GM21390 (cell line): ENCODE measurements at regions not wholly inside any gene's neighbourhood (a gene's known extent, or its start where the extent isn't known, plus 50 kb on each side); places are given as distances from the start of the nearest gene placed in this dataset.

Experiments
- ATAC-seq: cut with Tn5 transposase; IDR thresholded peaks from one replicate; pipeline ENCODE4 v1.9.1; 2021; ENCODE audit not compliant: unreplicated experiment

DNA sequence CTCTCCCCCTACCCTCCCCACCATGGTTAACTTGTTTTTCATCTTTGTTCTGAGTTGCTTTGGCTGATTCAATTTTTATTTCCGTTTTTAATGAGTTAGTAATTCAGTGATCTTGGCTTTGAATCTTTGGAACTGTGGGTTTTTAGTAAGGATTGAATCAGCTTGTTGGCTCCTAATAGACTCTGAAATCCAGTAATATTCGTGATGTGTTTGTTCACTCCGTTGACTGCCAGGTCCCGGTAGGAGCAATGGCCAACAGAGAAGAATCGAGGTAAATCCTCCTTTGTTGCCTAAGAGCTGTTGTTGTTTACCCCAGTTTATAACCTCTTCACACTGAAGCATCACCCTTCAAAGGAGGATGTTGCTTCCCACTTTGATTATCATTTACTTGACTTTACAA lies 92.7 kb downstream of the PCSK1 start:
- ATAC-seq = no peak

DNA sequence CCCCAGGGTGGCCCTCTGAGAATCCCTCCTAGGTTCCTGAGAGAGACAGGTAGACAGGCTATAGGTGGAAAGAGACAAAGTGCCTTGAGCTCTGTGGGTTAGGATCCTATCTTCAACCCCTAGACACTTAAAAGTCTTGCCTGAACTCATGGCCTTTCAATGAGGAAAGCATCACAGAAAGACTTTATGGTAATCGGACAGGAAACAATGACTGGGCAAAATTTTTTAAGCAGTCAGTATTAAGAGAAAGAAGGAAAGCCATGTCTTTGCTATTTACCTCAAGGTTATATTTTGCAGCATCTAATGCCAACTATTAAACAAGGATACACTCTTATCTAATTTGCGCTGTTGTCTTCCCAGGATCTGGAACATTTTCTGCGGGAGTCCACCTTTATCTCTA lies 93.2 kb downstream of the PCSK1 start:
- no peak for ATAC-seq

DNA sequence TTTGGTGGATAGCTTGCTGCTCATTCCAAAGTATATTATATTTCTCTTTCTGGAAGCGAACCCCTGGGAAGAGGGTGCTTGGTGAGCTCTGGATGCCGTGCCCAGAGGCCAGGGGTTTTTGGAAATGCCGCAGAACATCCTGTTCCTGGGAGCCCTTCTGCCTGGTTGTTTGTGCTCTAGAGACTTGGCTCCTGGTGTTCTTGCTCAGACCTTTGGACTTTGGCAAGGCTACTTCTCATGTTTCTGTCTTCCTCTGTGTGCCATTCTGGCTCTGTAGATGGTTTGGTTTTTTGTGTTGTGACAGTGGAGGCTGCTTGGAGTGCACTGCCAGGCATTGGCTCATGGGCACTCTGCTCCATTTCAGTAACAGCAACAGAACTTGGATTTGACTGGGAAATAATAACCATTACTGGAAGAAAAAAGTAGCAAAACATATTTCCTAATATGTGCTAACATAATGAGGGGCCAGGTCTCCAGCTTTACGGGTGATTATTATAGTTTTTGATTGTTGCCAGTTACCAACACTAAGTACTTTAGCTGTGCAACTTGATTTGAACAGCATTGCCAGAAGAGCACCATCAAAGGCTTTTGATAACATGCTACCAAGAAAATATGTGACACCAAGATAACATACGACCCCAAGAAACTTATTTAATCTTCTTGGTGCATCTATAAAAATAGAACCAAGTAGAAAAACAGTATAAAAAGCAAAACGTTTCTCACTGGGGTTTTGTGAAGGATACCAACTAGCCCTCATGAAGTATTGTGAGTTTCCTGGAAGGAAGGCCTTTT lies 94.2 kb downstream of the PCSK1 start:
- ATAC-seq = no peak

DNA sequence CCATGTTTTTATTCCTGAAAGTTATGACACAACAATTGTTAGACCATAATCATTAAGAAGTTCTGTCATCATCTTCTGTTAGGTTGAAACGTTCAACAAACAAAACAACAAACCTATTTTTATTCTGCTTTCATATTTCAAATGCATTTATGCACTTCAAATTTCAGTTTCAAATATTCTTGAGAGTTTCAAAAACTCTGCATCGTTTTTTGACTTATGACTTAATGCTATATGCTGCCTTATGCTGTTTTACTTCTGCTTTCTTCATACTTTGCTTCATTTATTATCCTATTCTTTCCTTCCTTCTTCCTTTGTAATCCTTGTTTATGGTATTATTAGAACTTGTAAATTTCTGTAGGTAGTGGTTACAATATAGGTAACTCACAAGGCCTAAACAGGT lies 95.0 kb downstream of the PCSK1 start:
- peak; percentile 63 for ATAC-seq

DNA sequence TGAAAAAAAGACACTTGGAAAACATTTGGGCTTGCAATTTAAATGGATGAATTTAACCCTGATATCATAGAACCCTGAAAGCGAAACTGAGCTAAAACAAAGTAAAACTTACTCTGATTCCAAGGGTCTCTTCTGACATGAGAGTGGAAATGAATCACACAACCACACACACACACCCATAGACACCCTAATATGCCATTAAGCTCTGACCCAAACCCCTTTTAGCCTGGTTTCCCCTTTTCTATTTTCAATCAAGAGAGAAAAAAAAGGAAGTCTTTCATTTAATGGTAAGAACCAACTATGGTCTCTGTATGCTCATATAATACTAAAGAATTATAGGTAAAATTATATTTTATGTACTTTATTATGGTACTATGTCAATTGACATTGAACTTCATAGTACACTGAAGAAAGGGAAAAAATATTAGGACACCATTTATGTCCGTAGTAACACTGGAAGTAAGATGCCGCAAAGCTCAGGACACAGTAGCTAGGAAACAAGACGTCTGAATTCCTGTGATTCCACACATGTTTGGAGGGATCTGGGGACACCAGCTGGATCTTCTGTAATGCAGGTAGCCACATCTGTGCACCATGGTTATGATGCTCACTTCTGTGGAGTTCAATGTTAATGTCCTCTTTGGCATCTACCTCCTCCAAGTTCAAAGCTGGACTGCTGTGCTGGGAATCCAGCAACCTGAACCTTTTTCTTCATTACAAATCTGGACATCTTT lies 95.8 kb downstream of the PCSK1 start:
- ATAC-seq = no peak

DNA sequence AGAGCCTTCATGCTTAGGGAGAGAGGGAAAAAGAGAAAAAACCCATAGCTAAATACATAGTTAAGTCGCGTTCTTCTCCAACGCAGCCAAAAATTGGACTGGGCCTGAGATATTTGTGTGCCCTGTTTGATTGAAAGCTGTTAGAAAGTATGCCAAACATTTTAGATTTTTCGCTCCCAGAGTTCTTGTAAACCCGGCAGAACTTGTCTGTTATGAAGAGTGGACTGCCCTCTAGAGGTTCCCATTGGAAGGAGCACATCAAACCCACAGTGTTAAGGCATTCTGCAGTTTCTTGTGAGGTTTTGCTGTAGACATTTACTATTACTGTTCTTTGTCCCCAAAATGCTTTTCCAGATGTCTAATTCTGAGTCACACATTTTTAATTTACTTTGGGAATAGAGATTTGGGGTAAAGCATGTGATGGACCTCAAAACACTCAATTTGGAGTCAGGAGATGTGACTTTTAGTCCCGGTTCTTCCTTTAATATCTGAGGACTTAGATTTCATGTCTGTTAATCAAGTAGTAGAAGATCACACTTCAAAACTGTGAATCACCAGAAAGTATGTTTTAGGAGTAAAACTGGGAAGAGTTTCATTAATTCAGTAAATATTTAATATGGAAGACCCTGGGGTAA lies 96.6 kb downstream of the PCSK1 start:
- ATAC-seq = peak; percentile 49

DNA sequence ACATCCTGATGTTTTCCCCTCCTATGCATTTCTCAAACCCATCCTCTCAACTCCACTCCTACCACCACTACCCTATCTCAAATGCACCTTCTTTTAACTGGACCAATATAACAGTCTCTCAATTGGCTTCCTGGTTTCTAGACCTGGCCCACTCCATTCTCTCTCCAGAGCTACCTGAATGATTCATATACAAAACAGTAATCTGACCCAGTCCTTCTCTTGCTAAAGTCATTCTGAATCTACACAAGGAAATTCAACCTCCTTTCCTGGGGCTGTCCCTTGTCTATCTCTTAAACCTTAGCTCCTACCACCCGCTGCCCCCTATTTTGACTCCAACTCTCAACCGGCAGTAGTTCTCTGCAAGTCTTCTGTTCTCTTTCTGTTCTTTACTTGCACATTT lies 97.2 kb downstream of the PCSK1 start:
- ATAC-seq = no peak

DNA sequence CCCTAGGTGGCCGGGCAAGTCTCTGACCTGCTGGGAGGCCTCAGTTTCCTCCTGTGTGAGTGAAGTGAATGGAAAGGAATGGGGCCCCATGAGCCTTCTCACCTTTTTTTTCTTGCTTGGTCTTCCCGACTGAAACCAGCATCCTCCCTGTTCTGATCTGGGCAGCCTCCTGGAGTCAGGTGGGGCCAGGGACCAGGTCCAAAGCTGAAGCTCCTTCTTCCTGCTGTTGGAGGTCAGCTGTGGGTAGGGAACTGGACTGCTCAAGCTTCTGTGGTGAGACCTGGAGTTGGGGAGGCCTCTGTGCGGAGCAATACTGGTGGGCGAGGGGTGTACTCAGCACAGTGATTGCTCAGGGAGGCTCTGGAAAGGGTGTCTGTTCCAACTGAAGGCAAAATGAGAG lies 99.7 kb downstream of the PCSK1 start:
- ATAC-seq = no peak

DNA sequence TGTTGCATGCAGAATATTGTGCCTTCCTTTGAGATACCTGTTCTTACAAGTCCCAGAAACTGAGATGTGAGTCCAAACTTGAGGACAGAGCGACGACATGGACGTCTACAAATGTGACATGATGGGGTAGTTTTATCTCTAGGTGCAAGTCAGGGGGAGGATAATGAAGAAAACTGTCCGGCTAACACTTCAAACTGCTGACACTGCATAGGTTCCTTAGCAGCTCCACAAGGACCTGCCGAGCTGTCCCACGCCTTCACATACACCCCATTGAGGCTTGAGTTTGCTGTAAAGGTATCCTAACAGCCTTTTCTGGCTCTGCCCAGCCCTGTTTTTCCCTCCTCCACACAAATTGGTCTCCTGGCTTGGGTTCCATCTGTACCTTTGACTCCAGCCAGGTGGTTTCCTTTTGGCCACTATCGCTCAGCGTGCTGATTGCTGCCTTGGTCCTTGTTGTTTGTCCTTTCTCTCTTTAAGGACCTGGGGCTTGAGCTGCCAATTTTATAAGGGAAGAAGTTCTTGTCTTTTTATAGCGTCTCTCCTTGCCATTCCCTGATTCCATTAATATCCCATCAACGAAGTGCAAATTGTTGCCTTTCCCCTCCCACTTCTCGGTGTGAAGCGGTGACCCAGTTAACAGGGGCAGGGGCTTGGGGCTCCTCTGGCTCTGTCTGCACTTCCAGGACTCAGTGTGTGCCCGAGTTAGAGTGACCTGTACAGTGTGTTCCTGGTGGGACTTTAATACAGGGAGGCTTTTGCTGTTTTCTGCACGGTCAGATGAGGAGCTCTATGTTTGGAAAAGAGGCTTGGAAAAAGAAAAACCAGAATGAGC lies 100.3 kb downstream of the PCSK1 start:
- no peak for ATAC-seq

DNA sequence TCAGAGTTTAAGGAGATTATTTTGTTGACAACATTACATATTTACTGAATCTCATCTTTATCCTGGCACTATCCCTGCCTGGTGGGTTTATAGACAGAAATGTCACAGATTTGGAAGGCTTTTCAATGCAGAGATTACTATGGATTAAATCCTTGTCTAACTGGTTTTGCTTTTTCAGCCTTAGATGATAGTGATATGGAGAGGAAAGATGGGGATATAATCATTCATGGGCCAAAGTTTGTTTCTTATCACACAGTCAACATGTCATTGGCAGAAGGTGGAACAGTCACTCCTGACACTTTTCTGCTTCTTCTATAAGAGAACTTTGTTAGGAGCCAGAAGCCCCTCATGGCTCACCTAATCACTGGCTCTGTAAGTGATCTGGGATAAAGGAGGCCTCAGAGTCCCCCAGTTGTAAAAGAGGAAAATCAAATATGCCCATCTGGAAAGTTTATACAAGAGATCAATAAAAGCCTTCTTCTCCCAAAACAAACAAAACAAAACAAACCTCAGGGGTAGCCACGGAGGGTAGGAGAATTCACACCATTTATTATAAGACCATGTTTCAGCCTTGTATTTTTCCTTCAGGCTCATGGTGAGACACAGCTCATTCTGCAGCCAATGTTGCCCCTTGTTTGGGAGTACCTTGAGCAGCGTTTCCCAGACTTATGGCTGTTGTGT lies 101.2 kb downstream of the PCSK1 start:
- ATAC-seq = no peak

DNA sequence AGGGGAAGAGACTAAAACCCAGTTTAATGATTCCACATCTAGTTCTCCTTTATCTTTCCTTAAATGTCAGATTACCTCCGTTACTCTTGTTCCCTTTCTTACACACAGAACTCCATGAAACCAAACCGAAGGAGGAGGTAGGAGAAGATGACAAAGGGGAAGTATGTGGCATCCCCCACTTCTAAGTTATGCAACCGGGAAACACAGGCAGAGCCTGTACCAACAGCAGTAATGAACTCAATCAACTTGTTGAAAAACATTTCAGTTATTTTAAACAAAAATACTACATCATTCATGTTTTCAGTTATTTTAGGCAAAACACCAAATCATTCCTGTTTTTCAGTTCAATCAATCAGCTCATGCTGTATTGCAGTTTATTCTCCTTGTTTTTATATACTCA lies 101.8 kb downstream of the PCSK1 start:
- ATAC-seq = no peak

DNA sequence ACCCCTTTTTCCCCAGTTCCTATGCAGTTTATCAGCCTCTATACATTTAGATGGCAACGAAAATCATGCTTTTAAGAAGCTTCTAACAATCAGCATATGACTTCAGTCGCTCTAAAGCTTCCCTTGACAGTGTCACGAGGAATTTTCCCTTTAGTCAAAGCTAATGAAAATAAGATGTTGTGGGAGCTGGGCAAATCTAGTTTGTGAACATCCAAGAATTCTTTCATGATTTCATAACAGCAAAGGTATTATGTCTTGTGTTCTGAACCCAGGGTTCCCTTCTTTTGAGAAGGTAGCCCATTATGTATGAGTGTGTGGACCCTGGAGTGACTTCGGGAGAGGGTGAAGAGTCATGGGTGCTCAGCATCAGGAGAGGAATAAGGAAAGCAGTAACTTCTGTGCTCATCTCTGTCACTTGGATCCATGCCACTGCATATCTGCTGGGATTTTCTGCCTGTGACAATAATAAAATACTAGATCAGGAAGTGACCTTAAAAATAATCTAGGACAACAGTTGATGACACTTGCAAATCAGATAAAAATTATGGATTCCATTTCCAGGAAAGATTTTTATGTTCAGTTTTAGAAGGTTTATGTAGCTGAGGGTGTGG lies 102.4 kb downstream of the PCSK1 start:
- ATAC-seq = no peak

DNA sequence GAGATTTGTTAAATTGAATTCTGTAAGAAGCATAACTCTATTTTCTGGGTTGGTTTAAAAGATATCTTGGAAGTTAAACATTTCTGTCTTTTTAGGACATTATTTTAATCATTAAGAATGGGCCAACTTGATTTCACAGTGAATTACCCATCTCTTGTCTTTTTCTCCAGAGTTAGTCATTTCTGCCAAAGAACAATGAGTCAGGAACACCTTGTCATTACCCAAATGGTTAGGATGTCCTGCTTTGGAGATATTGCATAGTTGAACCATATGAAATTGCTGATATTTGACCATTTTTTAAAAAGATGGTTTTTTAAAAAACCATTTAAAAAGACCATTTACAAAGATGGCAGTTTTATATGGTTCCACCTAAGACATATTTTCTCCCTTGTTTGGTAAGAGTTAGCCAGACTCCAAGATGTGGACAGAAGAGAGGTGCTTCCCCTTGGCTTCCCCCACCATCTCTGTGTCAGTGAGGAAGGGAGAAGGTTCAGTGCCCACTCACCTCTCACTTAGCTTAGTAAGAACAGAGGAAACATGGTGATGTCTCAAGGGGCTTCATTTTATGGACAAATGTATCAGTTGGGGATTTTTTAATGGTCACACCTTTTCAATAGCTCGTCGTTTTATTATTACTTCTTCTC lies 103.0 kb downstream of the PCSK1 start:
- no peak for ATAC-seq

DNA sequence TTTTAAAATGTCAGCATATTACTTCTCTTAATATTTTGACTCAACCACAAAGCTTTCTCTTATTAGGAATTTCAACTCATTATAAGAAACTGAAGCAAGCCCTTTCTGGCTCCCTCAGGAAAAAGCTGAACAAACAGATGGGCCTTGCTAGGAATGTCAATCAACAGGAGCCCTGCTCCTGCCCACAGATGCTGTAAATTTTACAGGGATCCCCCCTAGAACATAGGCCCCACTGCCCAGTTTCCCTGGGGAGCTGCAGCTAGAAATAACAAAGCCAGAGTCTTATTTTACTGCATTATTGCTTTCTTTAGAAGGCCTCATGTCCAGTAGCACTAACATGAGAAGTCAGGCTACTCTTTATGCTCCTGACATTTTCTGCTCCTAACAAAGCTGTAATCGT lies 103.8 kb downstream of the PCSK1 start:
- ATAC-seq = no peak

DNA sequence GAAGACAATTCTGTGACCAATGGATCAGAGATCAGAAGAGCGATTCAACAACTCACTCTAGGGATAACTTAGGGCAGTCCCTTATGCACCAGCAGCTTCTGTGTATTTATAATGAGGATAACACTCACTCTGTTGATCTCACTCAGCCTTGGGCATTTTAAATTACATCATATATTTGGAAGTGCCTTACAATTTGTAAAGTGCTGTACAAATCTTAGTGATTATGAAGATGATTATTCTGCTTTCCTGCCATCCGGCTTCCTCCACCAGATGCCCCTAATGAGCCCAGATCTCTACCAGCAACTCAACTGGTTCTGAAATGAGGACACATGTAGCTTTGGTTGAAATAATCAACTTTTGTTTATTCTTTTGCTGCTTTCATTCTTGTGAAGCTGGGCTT lies 105.3 kb downstream of the PCSK1 start:
- ATAC-seq = no peak

DNA sequence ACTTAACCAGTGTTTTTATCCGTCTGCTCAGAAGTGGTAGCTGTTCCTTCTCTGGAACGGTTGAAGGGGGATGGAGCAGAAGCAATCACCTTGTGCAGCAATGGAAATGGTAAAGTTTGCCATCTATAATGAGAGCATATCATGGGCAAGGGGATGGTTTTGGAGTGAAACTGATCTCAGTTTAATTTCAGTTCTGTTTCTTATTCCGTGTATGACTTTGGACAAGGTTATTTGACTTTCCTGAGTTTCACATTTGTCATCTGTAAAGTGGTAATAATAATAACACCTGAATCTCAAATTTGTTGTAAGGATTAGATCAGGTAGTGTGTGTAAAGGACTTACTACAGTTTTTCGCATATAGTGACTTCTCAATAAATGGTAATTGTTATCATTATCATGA lies 106.1 kb downstream of the PCSK1 start:
- peak; percentile 90 for ATAC-seq

DNA sequence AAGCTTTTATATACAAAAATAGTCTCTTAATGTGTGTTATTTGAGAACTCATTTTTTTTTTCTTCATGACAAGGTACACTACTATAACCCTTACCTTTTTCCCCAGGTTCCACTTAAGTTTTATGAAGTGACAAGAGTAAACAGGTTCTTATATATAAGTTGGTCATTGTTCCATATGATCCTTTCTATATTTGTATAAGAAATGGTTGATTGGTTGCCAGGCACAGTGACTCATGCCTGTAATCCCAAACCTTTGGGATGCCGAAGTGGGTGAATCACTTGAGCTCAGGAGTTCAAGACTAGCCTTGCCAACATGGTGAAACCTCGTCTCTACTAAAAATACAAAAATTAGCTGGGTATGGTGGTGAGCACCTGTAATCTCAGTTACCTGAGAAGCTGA lies 108.3 kb downstream of the PCSK1 start:
- ATAC-seq = no peak

DNA sequence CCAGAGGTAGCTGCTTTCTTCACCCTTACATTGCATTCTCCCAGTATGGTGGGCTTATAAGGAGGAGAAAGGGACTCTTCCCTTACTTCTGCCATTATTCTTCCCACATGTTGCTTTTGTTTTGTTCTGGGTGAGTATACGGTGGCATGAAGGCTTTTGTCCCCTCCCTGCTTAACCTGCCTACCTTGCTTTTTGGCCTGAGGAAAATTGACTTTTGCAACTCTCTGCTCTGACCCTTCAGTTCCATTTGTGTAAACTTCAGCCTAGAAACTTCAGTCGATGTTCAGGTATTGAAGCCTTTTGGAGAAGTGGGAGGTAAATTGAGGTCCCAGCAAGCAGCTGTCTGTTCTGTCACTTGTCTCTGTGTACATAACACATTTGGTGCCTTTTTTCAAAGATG lies 110.2 kb downstream of the PCSK1 start:
- no peak for ATAC-seq

DNA sequence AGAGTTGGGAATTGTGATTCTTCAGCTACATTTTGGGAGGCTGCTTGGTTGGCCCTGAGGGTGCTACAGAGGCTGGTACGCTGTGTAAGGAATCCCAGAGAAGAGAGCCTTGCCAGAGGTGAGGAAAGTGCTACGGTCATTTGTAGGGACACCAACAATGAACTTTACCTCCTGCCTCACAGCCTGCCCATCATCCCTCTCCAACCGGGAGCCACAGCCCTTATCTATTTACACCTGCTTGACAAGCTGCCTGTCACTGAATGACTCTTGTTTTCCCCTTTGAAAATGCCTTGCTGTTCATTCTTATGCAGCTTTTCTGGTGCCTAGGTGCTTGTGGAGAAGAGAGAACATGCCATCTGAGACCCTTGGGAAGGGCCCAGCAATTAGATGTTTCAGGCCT lies 110.8 kb downstream of the PCSK1 start:
- ATAC-seq = no peak

DNA sequence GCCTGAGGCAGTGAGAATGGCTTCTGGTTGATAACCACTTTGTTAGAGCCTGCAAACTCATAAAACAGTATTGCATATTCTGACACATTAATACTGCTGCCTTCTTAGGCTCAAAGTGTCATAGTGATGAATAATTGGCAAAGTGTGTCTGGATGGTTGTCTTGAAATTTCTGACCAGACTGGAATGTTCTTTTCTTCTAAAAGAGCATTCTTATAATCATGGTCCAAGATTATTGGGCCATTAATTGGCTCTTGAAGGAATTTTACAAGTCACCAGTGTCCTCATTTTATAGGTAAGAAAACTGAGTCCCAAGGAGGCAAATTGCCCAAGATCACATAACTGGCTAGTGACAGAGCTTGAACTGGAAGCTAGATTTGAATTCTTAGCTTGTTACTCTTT lies 111.7 kb downstream of the PCSK1 start:
- ATAC-seq = no peak
